ENCODE measurements at regions not wholly inside any gene's neighbourhood (a gene's known extent, or its start where the extent isn't known, plus 50 kb on each side); places are given as distances from the start of the nearest gene placed in this dataset.

DNA sequence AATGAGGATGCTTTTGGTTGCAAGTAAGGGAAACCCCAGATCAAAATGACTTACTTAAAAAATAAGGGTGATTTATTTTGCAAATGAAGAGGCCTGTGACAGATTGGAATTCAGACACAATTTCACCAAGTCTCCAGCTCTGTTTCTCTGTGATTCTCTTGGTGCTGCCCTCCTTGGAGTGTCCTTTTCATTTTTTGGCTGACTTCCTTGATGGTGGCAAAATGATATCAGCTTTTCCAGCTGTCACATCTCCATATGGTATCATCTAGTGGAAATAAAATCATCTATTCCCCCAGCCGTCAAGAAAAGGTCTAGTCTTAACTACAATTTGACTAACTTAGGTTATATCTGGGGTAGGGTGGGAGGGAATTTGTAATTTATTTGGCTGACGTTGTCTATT, 68.5 kb upstream of the SLC25A26 start:
- TF ChIP-seq GATA3 (IDR thresholded peaks at IDR 0.05; ENCODE audit: low read depth, low read length) (no peak), GATA2 (IDR thresholded peaks at IDR 0.05; ENCODE audit: low read depth, low read length) (no peak)
